ENCODE measurements at regions not wholly inside any gene's neighbourhood (a gene's known extent, or its start where the extent isn't known, plus 50 kb on each side); places are given as distances from the start of the nearest gene placed in this dataset.
A peak's percentile ranks its signal among the peaks of the same experiment; 100 is the strongest.

DNA sequence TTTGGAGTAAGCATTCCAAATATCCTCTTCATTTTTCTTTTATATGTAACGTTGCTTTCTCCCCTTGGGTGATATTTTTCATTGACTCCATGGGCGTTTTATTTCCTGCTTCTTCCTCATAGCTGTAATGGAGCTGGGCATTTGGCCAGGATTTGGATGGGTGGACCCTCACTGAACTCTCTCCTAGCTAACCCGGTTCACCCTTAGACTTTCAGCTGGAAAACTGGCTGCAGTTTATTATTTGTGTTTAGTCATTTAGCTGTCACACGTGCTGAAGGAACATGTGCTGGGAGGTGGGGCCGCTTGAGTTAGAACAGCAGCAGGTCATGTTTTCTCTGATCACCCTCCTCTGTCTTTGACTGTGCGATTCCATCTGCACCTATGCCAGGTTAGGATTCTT lies 407.6 kb downstream of the ZIC1 start:
- Histone ChIP-seq H3K4me3 (no peak overlapping the region), H3K9me3 (no peaks in the 10 kb centered on the region), H3K27ac (no peak overlapping the region), H3K4me1 (no peaks in the 10 kb centered on the region), H3K36me3 (ENCODE audit: low read depth, missing control alignments) (no peaks in the 10 kb centered on the region), H3K27me3 (no peaks in the 10 kb centered on the region)
- WGBS, 2 donors: 33 to 43% methylated on average over 6 of the region's 6 CpGs
- TF ChIP-seq, protein P1, sequence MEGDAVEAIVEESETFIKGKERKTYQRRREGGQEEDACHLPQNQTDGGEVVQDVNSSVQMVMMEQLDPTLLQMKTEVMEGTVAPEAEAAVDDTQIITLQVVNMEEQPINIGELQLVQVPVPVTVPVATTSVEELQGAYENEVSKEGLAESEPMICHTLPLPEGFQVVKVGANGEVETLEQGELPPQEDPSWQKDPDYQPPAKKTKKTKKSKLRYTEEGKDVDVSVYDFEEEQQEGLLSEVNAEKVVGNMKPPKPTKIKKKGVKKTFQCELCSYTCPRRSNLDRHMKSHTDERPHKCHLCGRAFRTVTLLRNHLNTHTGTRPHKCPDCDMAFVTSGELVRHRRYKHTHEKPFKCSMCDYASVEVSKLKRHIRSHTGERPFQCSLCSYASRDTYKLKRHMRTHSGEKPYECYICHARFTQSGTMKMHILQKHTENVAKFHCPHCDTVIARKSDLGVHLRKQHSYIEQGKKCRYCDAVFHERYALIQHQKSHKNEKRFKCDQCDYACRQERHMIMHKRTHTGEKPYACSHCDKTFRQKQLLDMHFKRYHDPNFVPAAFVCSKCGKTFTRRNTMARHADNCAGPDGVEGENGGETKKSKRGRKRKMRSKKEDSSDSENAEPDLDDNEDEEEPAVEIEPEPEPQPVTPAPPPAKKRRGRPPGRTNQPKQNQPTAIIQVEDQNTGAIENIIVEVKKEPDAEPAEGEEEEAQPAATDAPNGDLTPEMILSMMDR (IDR thresholded peaks at IDR 0.05): no peak
- no peak for TF ChIP-seq POLR2A (IDR thresholded peaks at IDR 0.05)
- intact Hi-C loops (cut with DNase I; ENCODE audit: low total_unique reads): no loop called here
- peak; percentile 57 for DNase-seq

DNA sequence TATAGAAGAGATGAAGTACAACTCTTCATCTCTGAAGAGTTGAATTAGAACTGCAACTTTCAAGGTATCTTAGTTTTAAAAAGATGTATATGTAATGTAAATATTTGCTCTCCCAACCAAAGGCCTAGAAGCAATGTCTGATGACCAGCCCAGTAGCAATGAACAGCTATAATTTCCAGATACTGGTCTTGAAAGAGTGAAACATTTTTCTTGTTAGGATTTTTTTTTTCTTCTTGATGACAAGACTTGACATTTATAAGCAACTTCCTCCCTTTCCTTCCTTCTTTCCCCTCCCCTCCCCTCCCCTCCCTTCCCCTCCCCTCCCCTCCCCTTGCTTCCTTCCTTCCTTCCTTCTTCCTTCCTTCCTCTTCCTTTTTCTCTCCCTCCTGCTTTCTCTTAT lies 423.4 kb downstream of the ZIC1 start:
- intact Hi-C loops (cut with DNase I; ENCODE audit: low total_unique reads): no loop called here
- Histone ChIP-seq H3K27ac (no peak overlapping the region), H3K27me3 (no peaks in the 10 kb centered on the region), H3K4me1 (no peaks in the 10 kb centered on the region), H3K4me3 (no peak overlapping the region), H3K9me3 (no peaks in the 10 kb centered on the region), H3K36me3 (ENCODE audit: low read depth, missing control alignments) (no peaks in the 10 kb centered on the region)
- TF ChIP-seq POLR2A (IDR thresholded peaks at IDR 0.05): no peak
- TF ChIP-seq, protein P1 (IDR thresholded peaks at IDR 0.05): no peak
- no peak for DNase-seq

DNA sequence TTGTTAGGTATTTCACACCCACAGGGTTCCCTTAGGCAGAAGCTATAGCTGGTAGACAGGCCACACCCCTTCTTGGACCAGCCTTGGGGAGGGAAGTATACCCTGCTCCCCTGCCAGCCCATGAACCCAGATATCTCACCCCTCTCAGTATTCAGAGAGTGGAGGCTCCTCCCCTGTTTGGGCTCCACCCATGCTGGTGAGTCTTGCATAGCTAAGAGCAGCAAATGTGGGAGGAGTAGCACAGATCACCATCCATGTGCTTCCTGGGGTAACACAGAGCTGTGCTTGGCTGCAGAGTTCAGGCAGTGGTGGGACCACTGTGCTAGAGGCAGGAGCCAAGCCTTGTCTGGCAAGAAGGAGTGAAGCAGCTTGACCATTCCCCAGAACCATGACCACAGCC lies 427.2 kb downstream of the ZIC1 start:
- DNase-seq: no peak
- H3K4me3 ChIP-seq: no peak overlapping the region
- TF ChIP-seq, protein P1 (IDR thresholded peaks at IDR 0.05): no peak
- no peak for TF ChIP-seq POLR2A (IDR thresholded peaks at IDR 0.05)
- H3K27ac ChIP-seq: no peak overlapping the region
- no peaks in the 10 kb centered on the region for H3K27me3 ChIP-seq
- intact Hi-C loops (cut with DNase I; ENCODE audit: low total_unique reads): no loop called here
- no peaks in the 10 kb centered on the region for H3K36me3 ChIP-seq (ENCODE audit: low read depth, missing control alignments)
- H3K4me1 ChIP-seq: no peaks in the 10 kb centered on the region
- H3K9me3 ChIP-seq: no peaks in the 10 kb centered on the region

DNA sequence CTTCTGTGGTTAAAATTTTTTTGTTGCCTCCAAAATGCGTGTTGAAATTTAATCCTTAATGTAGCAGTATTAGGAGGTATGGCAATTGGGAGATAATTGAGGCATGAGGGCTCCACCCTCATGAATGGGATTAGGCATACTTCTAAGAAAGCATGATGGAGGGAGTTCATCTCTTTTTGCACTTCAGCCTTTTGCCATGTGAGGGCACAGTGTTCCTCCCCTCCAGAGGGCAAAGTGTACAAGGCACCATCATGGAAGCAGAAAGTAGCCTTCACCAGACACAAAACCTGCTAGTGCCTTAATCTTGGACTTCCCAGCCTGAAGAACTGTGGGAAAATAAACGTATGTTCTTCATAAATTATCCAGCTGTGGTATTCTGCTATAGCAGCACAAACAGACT lies 429.5 kb downstream of the ZIC1 start:
- intact Hi-C loops (cut with DNase I; ENCODE audit: low total_unique reads): no loop called here
- 83 to 91% methylated on average over 2 of the region's 2 CpGs for WGBS, 2 donors
- Histone ChIP-seq H3K36me3 (ENCODE audit: low read depth, missing control alignments) (no peaks in the 10 kb centered on the region), H3K27ac (no peak overlapping the region), H3K27me3 (no peaks in the 10 kb centered on the region), H3K4me3 (no peak overlapping the region), H3K4me1 (no peaks in the 10 kb centered on the region), H3K9me3 (no peaks in the 10 kb centered on the region)
- DNase-seq: no peak
- no peak for TF ChIP-seq POLR2A (IDR thresholded peaks at IDR 0.05)
- TF ChIP-seq, protein P1 (IDR thresholded peaks at IDR 0.05): no peak

DNA sequence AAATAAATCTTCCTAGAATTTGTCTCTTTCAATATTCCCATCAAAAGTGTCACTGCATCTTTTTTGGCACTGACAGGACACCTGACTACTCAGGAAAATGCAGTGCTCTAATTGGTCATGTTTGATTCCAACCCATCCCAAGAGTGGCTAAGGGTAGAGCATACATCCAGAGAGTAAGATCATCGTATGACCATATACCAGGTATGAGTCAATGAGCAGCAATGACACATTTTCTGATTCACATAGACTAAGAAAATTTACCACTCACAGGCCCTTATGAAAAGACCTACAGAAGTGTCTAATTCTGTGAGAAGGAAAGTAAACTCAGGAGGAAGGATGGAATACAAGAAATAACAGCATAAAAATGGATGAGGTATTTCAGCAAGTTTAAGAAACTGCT lies 434.2 kb downstream of the ZIC1 start:
- WGBS, 2 donors: 87 to 96% methylated on average over 1 of the region's 1 CpG
- H3K27ac ChIP-seq: no peak overlapping the region
- TF ChIP-seq, protein P1 (IDR thresholded peaks at IDR 0.05): no peak
- no peak for TF ChIP-seq POLR2A (IDR thresholded peaks at IDR 0.05)

More for the DNA sequence above, 434.2 kb downstream of the ZIC1 start:
- intact Hi-C loops (cut with DNase I; ENCODE audit: low total_unique reads): no loop called here
- no peaks in the 10 kb centered on the region for H3K36me3 ChIP-seq (ENCODE audit: low read depth, missing control alignments)
- H3K4me3 ChIP-seq: no peak overlapping the region
- DNase-seq: no peak
- H3K9me3 ChIP-seq: no peaks in the 10 kb centered on the region
- no peaks in the 10 kb centered on the region for H3K27me3 ChIP-seq
- H3K4me1 ChIP-seq: no peaks in the 10 kb centered on the region
